HCT116 (cell line): ENCODE measurements at regions not wholly inside any gene's neighbourhood (a gene's known extent, or its start where the extent isn't known, plus 50 kb on each side); places are given as distances from the start of the nearest gene placed in this dataset.
"Not testable (repeated sequence)": the region's sequence is repeated elsewhere in the genome, so short reads cannot be mapped to it uniquely, and the experiment has no call there.

Experiments
- ATAC-seq: fragments of 200-7000 bp; cut with Tn5 transposase; 2 replicates; pipeline ENCODE4 v1.9.1; 2020; ENCODE audit warnings: mild to moderate bottlenecking, moderate library complexity
- BruUV-seq: library from RNA; stranded (reverse); fragments of 400-500 nt; replicated peaks from 2 replicates; lab custom pipeline; 2021; lab: Mats Ljungman, UMichigan
- CTCF ChIA-PET: fragments of 300-600 bp; sonication (Branson Sonifier 250); formaldehyde crosslinking; loops from one replicate; lab custom pipeline; 2021; ENCODE audit warnings: antibody characterized with exemption; lab: Charles Lee
- POLR2A ChIA-PET: fragments of 300-600, 350-600 bp; sonication (Branson Sonifier 250); formaldehyde crosslinking; loops from one replicate; lab custom pipeline; 2021; ENCODE audit warnings: antibody characterized with exemption; lab: Charles Lee
- RAD21 ChIA-PET, 2 experiments: fragments of 300-600 bp; sonication (Branson Sonifier 250); formaldehyde crosslinking; loops; one replicate each; lab custom pipeline; 2023; ENCODE audit warnings: low total read pairs in 2 of 2; ENCODE audit not compliant: uncharacterized antibody in 2 of 2, unreplicated experiment in 2 of 2, low non-redundant PET in 1 of 2; lab: Charles Lee
- DNase-seq: peaks from one replicate; pipeline ENCODE4 v3.0.0-alpha.2; 2010; ENCODE audit warnings: low read depth, low spot score
- H2AFZ ChIP-seq: fragments of 200-600 bp; shearing (Covaris generic), sonication (generic); 2 replicates; pipeline ENCODE4 v1.6.1; 2017; ENCODE audit warnings: low read depth, mixed run types, mixed read lengths, antibody characterized with exemption, low read length; ENCODE audit not compliant: poor library complexity, severe bottlenecking
- H3K27ac ChIP-seq: 2 replicates; pipeline ENCODE4 v1.5.1; 2012; ENCODE audit warnings: low read depth, low read length
- H3K27me3 ChIP-seq: fragments of 200-600 bp; sonication (generic); 2 replicates; pipeline ENCODE4 v1.6.1; 2016; ENCODE audit warnings: mixed run types, low read length, mixed read lengths; ENCODE audit not compliant: insufficient read depth
- H3K36me3 ChIP-seq, 2 experiments: fragments of 200-500 bp in 1 of 2; fragments of 200-600 bp in 1 of 2; sonication (Bioruptor generic) in 1 of 2; sonication (generic) in 1 of 2; 2 replicates each; pipeline versions ENCODE4 v1.5.1 to v1.6.1; 2014 to 2016; ENCODE audit warnings: low read length in 2 of 2, inconsistent platforms in 1 of 2, mixed read lengths in 1 of 2, mixed run types in 1 of 2; ENCODE audit not compliant: insufficient read depth in 2 of 2, control insufficient read depth in 1 of 2
- H3K4me1 ChIP-seq, 2 experiments: fragments of 200-600 bp in 1 of 2; sonication (generic) in 1 of 2; 2 replicates each; pipeline versions ENCODE4 v1.5.1 to v1.6.1; 2012 to 2017; ENCODE audit warnings: low read length in 2 of 2, inconsistent platforms in 1 of 2, mild to moderate bottlenecking in 1 of 2, mixed read lengths in 1 of 2, mixed run types in 1 of 2, moderate library complexity in 1 of 2; ENCODE audit not compliant: insufficient read depth in 2 of 2, control insufficient read depth in 1 of 2
- H3K4me2 ChIP-seq: fragments of 200-600 bp; sonication (generic); 2 replicates; pipeline ENCODE4 v1.6.1; 2017; ENCODE audit warnings: mixed run types, low read length, mixed read lengths
- H3K4me3 ChIP-seq, 2 experiments: fragments of 200-600 bp in 1 of 2; sonication (generic) in 1 of 2; replicated peaks in 1 of 2; 2 replicates each; pipeline ENCODE4 v1.5.1; 2011 to 2016; ENCODE audit warnings: low read length in 2 of 2, control low read depth in 1 of 2, low read depth in 1 of 2, mild to moderate bottlenecking in 1 of 2, mixed read lengths in 1 of 2, mixed run types in 1 of 2
- H3K79me2 ChIP-seq: fragments of 200-600 bp; sonication (generic); 2 replicates; pipeline ENCODE4 v1.6.1; 2017; ENCODE audit warnings: mild to moderate bottlenecking, mixed run types, low read length, moderate library complexity, mixed read lengths; ENCODE audit not compliant: insufficient read depth
- H3K9ac ChIP-seq: fragments of 200-600 bp; sonication (generic); 2 replicates; pipeline ENCODE4 v1.6.1; 2016; ENCODE audit warnings: low read length, mixed read lengths
- H3K9me2 ChIP-seq: fragments of 200-600 bp; sonication (generic), shearing (Covaris generic); 2 replicates; pipeline ENCODE4 v1.6.1; 2017; ENCODE audit warnings: mixed run types, mild to moderate bottlenecking, moderate library complexity; ENCODE audit not compliant: insufficient read depth
- H3K9me3 ChIP-seq, 2 experiments: fragments of 200-500 bp in 1 of 2; fragments of 200-600 bp in 1 of 2; sonication (Bioruptor generic) in 1 of 2; sonication (generic) in 1 of 2; 2 replicates each; pipeline ENCODE4 v1.6.1; 2014 to 2017; ENCODE audit warnings: low read length in 2 of 2, mixed read lengths in 2 of 2, inconsistent platforms in 1 of 2, low read depth in 1 of 2, mild to moderate bottlenecking in 1 of 2, mixed run types in 1 of 2, moderate library complexity in 1 of 2; ENCODE audit not compliant: control insufficient read depth in 1 of 2, insufficient read depth in 1 of 2
- H4K20me1 ChIP-seq: fragments of 200-600 bp; sonication (generic), shearing (Covaris generic); 2 replicates; pipeline ENCODE4 v1.6.1; 2017; ENCODE audit warnings: mixed run types, mild to moderate bottlenecking, moderate library complexity; ENCODE audit not compliant: insufficient read depth
- CEBPB ChIP-seq: IDR thresholded peaks from 2 replicates; pipeline ENCODE4 v1.6.1; 2012; ENCODE audit warnings: low read depth
- EGR1 ChIP-seq: IDR thresholded peaks from 2 replicates; pipeline ENCODE4 v1.6.1; 2012; ENCODE audit warnings: low read depth
- EZH2phosphoT487 ChIP-seq: fragments of 200-600 bp; IDR thresholded peaks from 2 replicates; pipeline ENCODE4 v1.6.1; 2018; ENCODE audit warnings: antibody characterized with exemption, borderline replicate concordance
- FOSL1 ChIP-seq: IDR thresholded peaks from 2 replicates; pipeline ENCODE4 v1.6.1; 2012; ENCODE audit warnings: low read depth
- JUND ChIP-seq: IDR thresholded peaks from 2 replicates; pipeline ENCODE4 v1.6.1; 2012
- MAX ChIP-seq: IDR thresholded peaks from 2 replicates; pipeline ENCODE4 v1.6.1; 2012
- POLR2A ChIP-seq: IDR thresholded peaks from 2 replicates; pipeline ENCODE4 v1.7.0; 2011; ENCODE audit warnings: borderline replicate concordance; ENCODE audit not compliant: insufficient read depth, insufficient read length; ENCODE audit errors: extremely low read depth
- POLR2AphosphoS5 ChIP-seq: IDR thresholded peaks from 2 replicates; pipeline ENCODE4 v1.6.1; 2011; ENCODE audit warnings: mild to moderate bottlenecking, low read depth, low read length, moderate library complexity
- SIN3A ChIP-seq: IDR thresholded peaks from 2 replicates; pipeline ENCODE4 v1.6.1; 2012; ENCODE audit warnings: low read depth
- SP1 ChIP-seq: IDR thresholded peaks from 2 replicates; pipeline ENCODE4 v1.6.1; 2012; ENCODE audit warnings: low read depth
- SRF ChIP-seq: IDR thresholded peaks from 2 replicates; pipeline ENCODE4 v1.6.1; 2012; ENCODE audit warnings: low read depth
- TCF7L2 ChIP-seq: IDR thresholded peaks from 2 replicates; pipeline ENCODE4 v1.7.0; 2011; ENCODE audit warnings: borderline replicate concordance, inconsistent platforms; ENCODE audit not compliant: insufficient read depth, insufficient read length; ENCODE audit errors: extremely low read depth
- ZFX ChIP-seq: fragments of 450-650 bp; IDR thresholded peaks from 2 replicates; pipeline ENCODE4 v1.6.1; 2017
- ZNF274 ChIP-seq: fragments of 200-500 bp; sonication (Bioruptor generic); IDR thresholded peaks from 2 replicates; pipeline ENCODE4 v1.6.1; 2014; ENCODE audit warnings: mild to moderate bottlenecking, low read depth, low read length, inconsistent platforms
- intact Hi-C: fragments of 100-400 bp; cut with micrococcal nuclease; formaldehyde crosslinking; loops from 2 replicates; pipeline ENCODE4 v1.10.0; 2022
- TF ChIP-seq, protein P1 (sequence below): IDR thresholded peaks from 2 replicates; pipeline ENCODE4 v1.6.1; 2011; ENCODE audit warnings: mild to moderate bottlenecking, low read length, moderate library complexity; ENCODE audit not compliant: insufficient replicate concordance; ENCODE audit errors: extremely low read depth
- TF ChIP-seq, protein P2 (sequence below), 3 experiments: fragments of 200-600 bp in 1 of 3; sonication (generic) in 1 of 3; IDR thresholded peaks in 2 of 3; conservative IDR thresholded peaks in 1 of 3; 2 replicates each; pipeline ENCODE4 v1.5.1; 2012 to 2017; ENCODE audit warnings: low read depth in 2 of 3, low read length in 2 of 3, antibody characterized with exemption in 1 of 3, borderline replicate concordance in 1 of 3, control low read depth in 1 of 3, mild to moderate bottlenecking in 1 of 3, mixed read lengths in 1 of 3, mixed run types in 1 of 3, moderate library complexity in 1 of 3; ENCODE audit not compliant: insufficient read depth in 1 of 3

DNA sequence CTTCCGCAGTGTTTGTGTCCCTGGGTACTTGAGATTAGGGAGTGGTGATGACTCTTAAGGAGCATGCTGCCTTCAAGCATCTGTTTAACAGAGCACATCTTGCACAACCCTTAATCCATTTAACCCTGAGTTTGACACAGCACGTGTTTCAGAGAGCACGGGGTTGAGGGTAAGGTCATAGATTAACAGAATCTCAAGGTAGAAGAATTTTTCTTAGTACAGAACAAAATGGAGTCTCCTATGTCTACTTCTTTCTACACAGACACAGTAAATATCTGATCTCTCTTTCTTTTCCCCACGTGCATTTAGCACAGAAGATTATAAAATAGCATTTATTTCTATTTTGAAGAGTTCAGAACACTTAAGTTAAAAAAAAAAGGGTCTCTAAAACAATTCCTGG, 63.8 kb upstream of the ANXA1 start:
- H2AFZ ChIP-seq, H3K4me1 ChIP-seq, H3K9ac ChIP-seq, H3K9me2 ChIP-seq, ATAC-seq, H3K9me3 ChIP-seq, H3K4me3 ChIP-seq, H3K4me2 ChIP-seq, DNase-seq, H3K27ac ChIP-seq, H3K36me3 ChIP-seq, intact Hi-C loops, BruUV-seq, H3K27me3 ChIP-seq, H3K79me2 ChIP-seq, RAD21 ChIA-PET, CTCF ChIA-PET, POLR2A ChIA-PET, H4K20me1 ChIP-seq: not testable (repeated sequence)

- H3K27ac ChIP-seq = no peak overlapping the region
- POLR2A ChIA-PET = no interaction called here
- no peak overlapping the region for H3K9ac ChIP-seq
- no TSS peak for BruUV-seq
- no peak for TF ChIP-seq SRF
- TF ChIP-seq JUND = no peak
- no peak for TF ChIP-seq EZH2phosphoT487
- TF ChIP-seq CEBPB = no peak
- no peak for TF ChIP-seq FOSL1
- TF ChIP-seq MAX = no peak
- TF ChIP-seq EGR1 = no peak
- TF ChIP-seq, protein P1, sequence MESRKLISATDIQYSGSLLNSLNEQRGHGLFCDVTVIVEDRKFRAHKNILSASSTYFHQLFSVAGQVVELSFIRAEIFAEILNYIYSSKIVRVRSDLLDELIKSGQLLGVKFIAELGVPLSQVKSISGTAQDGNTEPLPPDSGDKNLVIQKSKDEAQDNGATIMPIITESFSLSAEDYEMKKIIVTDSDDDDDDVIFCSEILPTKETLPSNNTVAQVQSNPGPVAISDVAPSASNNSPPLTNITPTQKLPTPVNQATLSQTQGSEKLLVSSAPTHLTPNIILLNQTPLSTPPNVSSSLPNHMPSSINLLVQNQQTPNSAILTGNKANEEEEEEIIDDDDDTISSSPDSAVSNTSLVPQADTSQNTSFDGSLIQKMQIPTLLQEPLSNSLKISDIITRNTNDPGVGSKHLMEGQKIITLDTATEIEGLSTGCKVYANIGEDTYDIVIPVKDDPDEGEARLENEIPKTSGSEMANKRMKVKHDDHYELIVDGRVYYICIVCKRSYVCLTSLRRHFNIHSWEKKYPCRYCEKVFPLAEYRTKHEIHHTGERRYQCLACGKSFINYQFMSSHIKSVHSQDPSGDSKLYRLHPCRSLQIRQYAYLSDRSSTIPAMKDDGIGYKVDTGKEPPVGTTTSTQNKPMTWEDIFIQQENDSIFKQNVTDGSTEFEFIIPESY = no peak
- TF ChIP-seq ZFX = no peak
- no peak for TF ChIP-seq POLR2AphosphoS5
- no peak for TF ChIP-seq POLR2A
- TF ChIP-seq SP1 = no peak
- TF ChIP-seq TCF7L2 = no peak
- no peak for TF ChIP-seq SIN3A
- no peak for TF ChIP-seq ZNF274
- TF ChIP-seq, protein P2, sequence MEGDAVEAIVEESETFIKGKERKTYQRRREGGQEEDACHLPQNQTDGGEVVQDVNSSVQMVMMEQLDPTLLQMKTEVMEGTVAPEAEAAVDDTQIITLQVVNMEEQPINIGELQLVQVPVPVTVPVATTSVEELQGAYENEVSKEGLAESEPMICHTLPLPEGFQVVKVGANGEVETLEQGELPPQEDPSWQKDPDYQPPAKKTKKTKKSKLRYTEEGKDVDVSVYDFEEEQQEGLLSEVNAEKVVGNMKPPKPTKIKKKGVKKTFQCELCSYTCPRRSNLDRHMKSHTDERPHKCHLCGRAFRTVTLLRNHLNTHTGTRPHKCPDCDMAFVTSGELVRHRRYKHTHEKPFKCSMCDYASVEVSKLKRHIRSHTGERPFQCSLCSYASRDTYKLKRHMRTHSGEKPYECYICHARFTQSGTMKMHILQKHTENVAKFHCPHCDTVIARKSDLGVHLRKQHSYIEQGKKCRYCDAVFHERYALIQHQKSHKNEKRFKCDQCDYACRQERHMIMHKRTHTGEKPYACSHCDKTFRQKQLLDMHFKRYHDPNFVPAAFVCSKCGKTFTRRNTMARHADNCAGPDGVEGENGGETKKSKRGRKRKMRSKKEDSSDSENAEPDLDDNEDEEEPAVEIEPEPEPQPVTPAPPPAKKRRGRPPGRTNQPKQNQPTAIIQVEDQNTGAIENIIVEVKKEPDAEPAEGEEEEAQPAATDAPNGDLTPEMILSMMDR (IDR thresholded peaks at IDR 0.05 in 2 of 3, conservative IDR thresholded peaks at IDR 0.05 in 1 of 3; ENCODE audit: borderline replicate concordance in 1 of 3, insufficient read depth in 1 of 3, low read depth in 2 of 3, low read length in 2 of 3) = no peak
- no peak for ATAC-seq
- no peaks in the 10 kb centered on the region; the same call in 1 of the 2 replicates for H3K9me2 ChIP-seq
- DNase-seq = no peak
- H3K79me2 ChIP-seq = no peaks in the 10 kb centered on the region
- intact Hi-C loops = loop anchor here (2.0 to 5.0 kb wide), 2 partner anchors 213 to 226 kb away; no protein-coding TSS in a partner anchor
- H3K9me3 ChIP-seq = no peaks in the 10 kb centered on the region
- no peaks in the 10 kb centered on the region for H4K20me1 ChIP-seq
- no peak overlapping the region for H3K4me2 ChIP-seq
- CTCF ChIA-PET = interaction anchor here (1.5 to 5.2 kb wide), 3 partner anchors 11 to 225 kb away, joined by 5 to 46 read pairs (median 8); no protein-coding TSS in a partner anchor
- no peaks in the 10 kb centered on the region for H3K27me3 ChIP-seq
- H3K4me1 ChIP-seq = peaks cover 5 to 12% of the 10 kb centered on the region in 2 experiments; a peak in 3 of 4 replicates
- no peak overlapping the region for H3K4me3 ChIP-seq
- RAD21 ChIA-PET = no interaction called here
- no peaks in the 10 kb centered on the region for H3K36me3 ChIP-seq
- H2AFZ ChIP-seq = peak overlapping the region; percentile 10
Observed at GRCh38 chr9:73083519-73083918, 68.1 kb upstream of the ANXA1 start.
